H1 (cell line): ENCODE measurements at regions not wholly inside any gene's neighbourhood (a gene's known extent, or its start where the extent isn't known, plus 50 kb on each side); places are given as distances from the start of the nearest gene placed in this dataset.

ENCODE experiments used
- POU5F1 ChIP-seq: IDR thresholded peaks from 2 replicates; pipeline ENCODE4 v1.6.1; 2011; ENCODE audit warnings: low read depth, mild to moderate bottlenecking, low read length, moderate library complexity
- SUZ12 ChIP-seq: fragments of 200-600 bp; sonication (generic); IDR thresholded peaks from 2 replicates; pipeline ENCODE4 v1.6.1; 2012; ENCODE audit warnings: mild to moderate bottlenecking, inconsistent platforms, low read length, moderate library complexity, mixed read lengths

DNA sequence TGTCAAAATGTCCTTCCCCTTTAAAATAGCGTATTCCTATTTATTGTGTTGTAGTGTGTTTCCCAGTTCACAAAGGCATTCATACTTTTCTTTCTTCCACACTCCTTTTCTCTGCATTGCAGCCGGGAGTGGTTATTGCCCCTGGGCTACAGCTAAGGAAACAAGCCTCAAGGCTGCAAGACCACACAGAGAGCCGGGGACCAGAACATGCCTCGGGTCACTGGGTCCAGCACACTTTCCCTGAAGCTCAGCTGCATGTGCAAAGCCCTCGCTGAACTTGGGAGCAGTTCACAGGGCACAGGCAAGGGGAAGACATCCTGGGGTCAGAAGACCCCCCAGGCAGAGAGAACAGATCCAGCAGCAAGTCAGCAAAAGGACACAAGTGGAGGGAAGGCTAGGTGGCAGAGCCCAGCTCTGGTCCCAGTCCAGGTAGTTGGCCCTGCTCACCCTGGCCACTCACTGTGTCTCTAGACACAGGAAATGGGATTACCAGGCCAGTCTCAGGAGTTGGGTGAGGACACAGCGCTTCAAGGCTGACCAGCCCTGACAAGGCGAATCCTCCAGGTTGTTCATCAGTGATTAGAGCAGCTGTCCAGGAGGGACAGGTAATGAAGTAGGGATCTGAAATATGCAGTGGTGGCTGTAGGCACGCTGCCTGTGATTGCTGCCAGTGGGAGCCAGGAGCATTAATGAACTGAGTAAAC is 118.2 kb downstream of the CD83 start (continued):
- TF ChIP-seq POU5F1 (no peak), SUZ12 (no peak)
